GM12878 (cell line): ENCODE measurements at regions not wholly inside any gene's neighbourhood (a gene's known extent, or its start where the extent isn't known, plus 50 kb on each side); places are given as distances from the start of the nearest gene placed in this dataset.

ENCODE experiments used
- ATAC-seq: fragments of 200-7000 bp; cut with Tn5 transposase; 3 replicates; pipeline ENCODE4 v1.9.1; 2020; ENCODE audit warnings: mild to moderate bottlenecking, moderate library complexity
- BruUV-seq: library from RNA; stranded (reverse); fragments of 400-500 nt; replicated peaks from 2 replicates; lab custom pipeline; 2021; lab: Mats Ljungman, UMichigan
- CTCF ChIA-PET: fragments of 300-600 bp; sonication (Branson Sonifier 250); formaldehyde crosslinking; extraction: SDS; loops from one replicate; lab custom pipeline; 2021; ENCODE audit warnings: inconsistent platforms; lab: Yijun Ruan, JAX
- POLR2A ChIA-PET: fragments of 350-600 bp; formaldehyde crosslinking; extraction: SDS; loops from one replicate; lab custom pipeline; 2021; ENCODE audit warnings: inconsistent platforms; lab: Charles Lee
- RAD21 ChIA-PET: fragments of 300-600 bp; sonication (Branson Sonifier 250); formaldehyde crosslinking; loops from one replicate; lab custom pipeline; 2023; ENCODE audit warnings: antibody characterized with exemption; ENCODE audit not compliant: unreplicated experiment; lab: Charles Lee
- SMC1A ChIA-PET: fragments of 300-600 bp; sonication (Branson Sonifier 250); formaldehyde crosslinking; loops from one replicate; lab custom pipeline; 2023; ENCODE audit not compliant: unreplicated experiment, uncharacterized antibody; lab: Charles Lee
- DNase-seq: peaks from one replicate; pipeline ENCODE4 v3.0.0-alpha.2; 2011; ENCODE audit warnings: low read depth, low spot score
- FAIRE-seq: peaks from 3 replicates; lab custom pipeline; 2011; peaks lifted over from hg19 to GRCh38; lab: Jason Lieb, UNC
- H2AFZ ChIP-seq: 2 replicates; pipeline ENCODE4 v1.6.0; 2011; ENCODE audit warnings: low read depth, low read length, control low read depth; ENCODE audit not compliant: control insufficient read depth
- H3K27ac ChIP-seq: 2 replicates; pipeline ENCODE4 v1.5.1; 2011; ENCODE audit warnings: control low read depth; ENCODE audit not compliant: control insufficient read depth, insufficient read depth
- H3K27me3 ChIP-seq, 2 experiments: replicated peaks in 1 of 2; 2 replicates each; pipeline versions ENCODE4 v1.6.0 to v1.6.1; 2011; ENCODE audit warnings: low read length in 1 of 2; ENCODE audit not compliant: control insufficient read depth in 2 of 2, insufficient read depth in 2 of 2
- H3K36me3 ChIP-seq, 2 experiments: 2 replicates each; pipeline ENCODE4 v1.5.1; 2011; ENCODE audit warnings: low read length in 1 of 2; ENCODE audit not compliant: control insufficient read depth in 2 of 2, insufficient read depth in 2 of 2
- H3K4me1 ChIP-seq: 2 replicates; pipeline ENCODE4 v1.6.1; 2011; ENCODE audit warnings: mild to moderate bottlenecking, low read length, moderate library complexity, mixed read lengths; ENCODE audit not compliant: control insufficient read depth, insufficient read depth
- H3K4me2 ChIP-seq: 2 replicates; pipeline ENCODE4 v1.6.0; 2011; ENCODE audit warnings: control low read depth; ENCODE audit not compliant: control insufficient read depth, insufficient read depth
- H3K4me3 ChIP-seq: fragments of 200-600 bp; sonication (generic); 2 replicates; pipeline ENCODE4 v1.5.1; 2016
- H3K79me2 ChIP-seq: 2 replicates; pipeline ENCODE4 v1.6.0; 2011; ENCODE audit warnings: low read length; ENCODE audit not compliant: control insufficient read depth, insufficient read depth
- H3K9ac ChIP-seq: 2 replicates; pipeline ENCODE4 v1.8.0; 2011; ENCODE audit warnings: low read length, control low read depth, mixed read lengths; ENCODE audit not compliant: control insufficient read depth, insufficient read depth
- H3K9me3 ChIP-seq: replicated peaks from 3 replicates; pipeline ENCODE4 v1.5.1; 2011; ENCODE audit warnings: mild to moderate bottlenecking, low read length; ENCODE audit not compliant: control insufficient read depth, insufficient read depth
- H4K20me1 ChIP-seq: 2 replicates; pipeline ENCODE4 v1.6.0; 2011; ENCODE audit not compliant: control insufficient read depth, insufficient read depth
- ASH2L ChIP-seq: fragments of 300-600, 200-600 bp; sonication (generic); IDR thresholded peaks from 2 replicates; pipeline ENCODE4 v1.6.1; 2017; ENCODE audit warnings: low read depth, mild to moderate bottlenecking, borderline replicate concordance
- CBX3 ChIP-seq: fragments of 200-600 bp; sonication (generic); IDR thresholded peaks from 2 replicates; pipeline ENCODE4 v1.6.1; 2016; ENCODE audit warnings: low read depth, borderline replicate concordance
- CHD2 ChIP-seq: IDR thresholded peaks from 2 replicates; pipeline ENCODE4 v1.6.1; 2011; ENCODE audit warnings: low read depth, low read length, improper control_type of control experiment, borderline replicate concordance
- DPF2 ChIP-seq: fragments of 450-650 bp; IDR thresholded peaks from 2 replicates; pipeline ENCODE4 v1.6.1; 2017; ENCODE audit warnings: mild to moderate bottlenecking
- GATAD2B ChIP-seq: fragments of 450-650 bp; conservative IDR thresholded peaks from 2 replicates; pipeline ENCODE4 v1.6.1; 2017; ENCODE audit warnings: low read depth, mild to moderate bottlenecking, moderate library complexity
- KLF5 ChIP-seq: fragments of 450-650 bp; IDR thresholded peaks from 2 replicates; pipeline ENCODE4 v1.6.1; 2014; ENCODE audit warnings: mild to moderate bottlenecking; ENCODE audit not compliant: partially characterized antibody
- LARP7 ChIP-seq: fragments of 450-650 bp; IDR thresholded peaks from 2 replicates; pipeline ENCODE4 v1.6.1; 2017; ENCODE audit warnings: mild to moderate bottlenecking
- MXI1 ChIP-seq: fragments of 150-350 bp; IDR thresholded peaks from 2 replicates; pipeline ENCODE4 v1.6.1; 2011; ENCODE audit warnings: low read depth, mild to moderate bottlenecking, inconsistent platforms, low read length, improper control_type of control experiment
- PAX8 ChIP-seq: fragments of 450-650 bp; IDR thresholded peaks from 2 replicates; pipeline ENCODE4 v1.6.1; 2017; ENCODE audit warnings: mild to moderate bottlenecking, moderate library complexity
- RELA ChIP-seq: fragments of 450-650 bp; IDR thresholded peaks from 2 replicates; pipeline ENCODE4 v1.8.0; 2014; ENCODE audit warnings: borderline replicate concordance; ENCODE audit not compliant: partially characterized antibody
- SREBF2 ChIP-seq: IDR thresholded peaks from 2 replicates; pipeline ENCODE4 v1.6.1; 2012; ENCODE audit warnings: mild to moderate bottlenecking, low read length
- TAF1 ChIP-seq: IDR thresholded peaks from 2 replicates; pipeline ENCODE4 v1.6.1; 2011; ENCODE audit warnings: mild to moderate bottlenecking, low read depth, low read length, borderline replicate concordance
- YBX1 ChIP-seq: fragments of 450-650 bp; IDR thresholded peaks from 2 replicates; pipeline ENCODE4 v1.6.1; 2016; ENCODE audit warnings: antibody characterized with exemption
- WGBS: methylation state at CpG from one replicate; pipeline ENCODE4 v1.1.6; 2016; ENCODE audit warnings: low lambda C conversion rate; ENCODE audit not compliant: insufficient replicate concordance, insufficient coverage; ENCODE audit errors: missing lambda C conversion rate; 5-methylcytosine and 5-hydroxymethylcytosine counted together
- in situ Hi-C: fragments of 300-500 bp; cut with MboI; formaldehyde crosslinking; loops from 9 replicates; pipeline ENCODE4 v1.14.3; 2018; ENCODE audit warnings: mixed read lengths
- intact Hi-C: fragments of 100-400 bp; cut with micrococcal nuclease; formaldehyde crosslinking; loops from one replicate; pipeline ENCODE4 v1.14.2; 2022; ENCODE audit not compliant: unreplicated experiment
- TF ChIP-seq, protein P1 (sequence below): fragments of 150-350 bp; IDR thresholded peaks from 2 replicates; pipeline ENCODE4 v1.6.1; 2014; ENCODE audit warnings: mild to moderate bottlenecking, low read depth, low read length
- TF ChIP-seq, protein P2 (sequence below): fragments of 450-650 bp; IDR thresholded peaks from 2 replicates; pipeline ENCODE4 v1.6.1; 2016; ENCODE audit warnings: mild to moderate bottlenecking

- no peaks in the 10 kb centered on the region for H3K9me3 ChIP-seq
- no peak for DNase-seq
- SMC1A ChIA-PET = interaction anchor here (1.1 to 1.2 kb wide), 3 partner anchors 15 to 843 kb away, joined by 3 read pairs; no protein-coding TSS in a partner anchor
- H3K9ac ChIP-seq = no peak overlapping the region
- no peak for FAIRE-seq
- H3K27me3 ChIP-seq = peaks cover 2 to 3% of the 10 kb centered on the region in 2 experiments; a peak in 3 of 4 replicates
- RAD21 ChIA-PET = interaction anchor here (0.6 to 1.1 kb wide), 2 partner anchors 409 to 501 kb away, joined by 3 read pairs; no protein-coding TSS in a partner anchor
- H3K4me1 ChIP-seq = no peaks in the 10 kb centered on the region
- CTCF ChIA-PET = interaction anchor here (0.7 kb wide), 1 partner anchor 195 kb away, joined by 3 read pairs; no protein-coding TSS in a partner anchor
- H2AFZ ChIP-seq = no peak overlapping the region
- no peak overlapping the region for H3K4me3 ChIP-seq
- BruUV-seq = no TSS peak
- no peaks in the 10 kb centered on the region for H3K79me2 ChIP-seq
- TF ChIP-seq LARP7 (no peak), RELA (no peak), SREBF2 (no peak), MXI1 (no peak)
- TF ChIP-seq, protein P1, sequence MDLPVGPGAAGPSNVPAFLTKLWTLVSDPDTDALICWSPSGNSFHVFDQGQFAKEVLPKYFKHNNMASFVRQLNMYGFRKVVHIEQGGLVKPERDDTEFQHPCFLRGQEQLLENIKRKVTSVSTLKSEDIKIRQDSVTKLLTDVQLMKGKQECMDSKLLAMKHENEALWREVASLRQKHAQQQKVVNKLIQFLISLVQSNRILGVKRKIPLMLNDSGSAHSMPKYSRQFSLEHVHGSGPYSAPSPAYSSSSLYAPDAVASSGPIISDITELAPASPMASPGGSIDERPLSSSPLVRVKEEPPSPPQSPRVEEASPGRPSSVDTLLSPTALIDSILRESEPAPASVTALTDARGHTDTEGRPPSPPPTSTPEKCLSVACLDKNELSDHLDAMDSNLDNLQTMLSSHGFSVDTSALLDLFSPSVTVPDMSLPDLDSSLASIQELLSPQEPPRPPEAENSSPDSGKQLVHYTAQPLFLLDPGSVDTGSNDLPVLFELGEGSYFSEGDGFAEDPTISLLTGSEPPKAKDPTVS = no peak
- POLR2A ChIA-PET = no interaction called here
- intact Hi-C loops = no loop called here
- H3K36me3 ChIP-seq = no peaks in the 10 kb centered on the region
- no peak overlapping the region for H3K27ac ChIP-seq
- H3K4me2 ChIP-seq = no peak overlapping the region
- ATAC-seq = no peak
- 49% methylated on average over 2 of the region's 2 CpGs for WGBS
- H4K20me1 ChIP-seq = no peaks in the 10 kb centered on the region
- in situ Hi-C loops = no loop called here
These were observed 153.7 kb upstream of the PRDM1 start for GRCh38 chr6:105932440-105932839.

GRCh38 chr6:105929626-105930025 is 156.5 kb upstream of the PRDM1 start:
- POLR2A ChIA-PET = no interaction called here
- H4K20me1 ChIP-seq = no peaks in the 10 kb centered on the region
- in situ Hi-C loops = no loop called here
- H3K27me3 ChIP-seq = peaks cover 2 to 3% of the 10 kb centered on the region in 2 experiments; a peak in 3 of 4 replicates
- RAD21 ChIA-PET = no interaction called here
- H3K4me1 ChIP-seq = no peaks in the 10 kb centered on the region
- no peaks in the 10 kb centered on the region for H3K36me3 ChIP-seq
- CTCF ChIA-PET = no interaction called here
- no peaks in the 10 kb centered on the region for H3K9me3 ChIP-seq
- intact Hi-C loops = no loop called here
- no peak for ATAC-seq
- SMC1A ChIA-PET = no interaction called here
- no peak overlapping the region for H3K4me3 ChIP-seq
- 0% methylated on average over 1 of the region's 1 CpG for WGBS
- no peak overlapping the region for H3K4me2 ChIP-seq
- FAIRE-seq = no peak
- no peak overlapping the region for H3K9ac ChIP-seq
- no peak for DNase-seq
- no peak overlapping the region for H3K27ac ChIP-seq
- H2AFZ ChIP-seq = no peak overlapping the region
- no peaks in the 10 kb centered on the region for H3K79me2 ChIP-seq
- BruUV-seq = no TSS peak
- TF ChIP-seq PAX8 (no peak), ASH2L (no peak), GATAD2B (no peak), RELA (no peak), CHD2 (no peak), CBX3 (no peak), YBX1 (no peak), DPF2 (no peak), TAF1 (no peak), KLF5 (no peak)
- TF ChIP-seq, protein P2, sequence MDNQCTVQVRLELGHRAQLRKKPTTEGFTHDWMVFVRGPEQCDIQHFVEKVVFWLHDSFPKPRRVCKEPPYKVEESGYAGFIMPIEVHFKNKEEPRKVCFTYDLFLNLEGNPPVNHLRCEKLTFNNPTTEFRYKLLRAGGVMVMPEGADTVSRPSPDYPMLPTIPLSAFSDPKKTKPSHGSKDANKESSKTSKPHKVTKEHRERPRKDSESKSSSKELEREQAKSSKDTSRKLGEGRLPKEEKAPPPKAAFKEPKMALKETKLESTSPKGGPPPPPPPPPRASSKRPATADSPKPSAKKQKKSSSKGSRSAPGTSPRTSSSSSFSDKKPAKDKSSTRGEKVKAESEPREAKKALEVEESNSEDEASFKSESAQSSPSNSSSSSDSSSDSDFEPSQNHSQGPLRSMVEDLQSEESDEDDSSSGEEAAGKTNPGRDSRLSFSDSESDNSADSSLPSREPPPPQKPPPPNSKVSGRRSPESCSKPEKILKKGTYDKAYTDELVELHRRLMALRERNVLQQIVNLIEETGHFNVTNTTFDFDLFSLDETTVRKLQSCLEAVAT = no peak
- TF ChIP-seq, protein P1 = no peak
